Non-pigmented ciliary epithelial cell (primary cell): ENCODE measurements at regions not wholly inside any gene's neighbourhood (a gene's known extent, or its start where the extent isn't known, plus 50 kb on each side); places are given as distances from the start of the nearest gene placed in this dataset.

Source experiments
- DNase-seq: peaks from one replicate; pipeline ENCODE4 v3.0.0-alpha.2; 2010; ENCODE audit warnings: low read depth

DNA sequence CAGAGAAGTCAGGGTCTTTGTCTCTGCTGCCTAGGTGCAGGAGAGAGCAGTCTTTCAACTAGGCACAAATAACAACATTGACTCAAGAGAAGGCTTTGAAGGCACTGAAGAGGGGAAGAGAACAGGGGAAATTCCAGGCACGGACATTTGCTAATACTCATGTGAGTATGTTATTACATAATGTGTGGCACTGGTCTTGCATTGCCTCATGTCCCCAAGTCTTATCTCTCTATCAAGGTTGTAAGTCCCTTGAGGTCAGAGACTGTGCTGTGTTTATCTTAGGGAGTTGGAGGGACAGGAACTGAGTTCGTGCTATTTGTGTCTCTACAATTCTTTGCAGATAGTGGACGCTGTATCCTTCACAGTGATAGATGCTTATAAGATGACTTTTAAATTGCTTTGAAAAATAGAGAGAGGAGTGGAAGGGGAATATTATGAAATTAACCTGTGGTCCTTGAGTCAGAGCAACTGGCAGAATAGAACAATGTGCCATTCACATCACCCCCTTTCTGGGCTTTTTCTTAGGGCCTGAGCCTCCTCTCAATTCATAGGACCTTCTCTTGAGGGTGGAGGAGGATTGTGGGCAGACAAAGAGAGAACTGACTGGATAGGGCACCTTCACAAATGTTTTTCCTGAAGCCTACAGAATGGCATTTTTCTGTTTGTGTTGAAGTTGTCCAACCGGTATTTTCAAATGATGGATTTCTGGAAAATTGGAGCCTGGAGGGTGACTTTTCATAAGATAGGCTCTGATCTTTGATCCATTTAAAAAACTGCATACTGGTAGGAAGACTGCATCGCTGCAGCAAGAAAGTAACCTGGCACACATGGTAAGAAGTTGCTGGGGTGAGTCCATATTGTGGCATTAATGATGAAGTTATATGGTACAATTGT lies 96.6 kb upstream of the CXCR4 start:
- DNase-seq, result no peak

DNA sequence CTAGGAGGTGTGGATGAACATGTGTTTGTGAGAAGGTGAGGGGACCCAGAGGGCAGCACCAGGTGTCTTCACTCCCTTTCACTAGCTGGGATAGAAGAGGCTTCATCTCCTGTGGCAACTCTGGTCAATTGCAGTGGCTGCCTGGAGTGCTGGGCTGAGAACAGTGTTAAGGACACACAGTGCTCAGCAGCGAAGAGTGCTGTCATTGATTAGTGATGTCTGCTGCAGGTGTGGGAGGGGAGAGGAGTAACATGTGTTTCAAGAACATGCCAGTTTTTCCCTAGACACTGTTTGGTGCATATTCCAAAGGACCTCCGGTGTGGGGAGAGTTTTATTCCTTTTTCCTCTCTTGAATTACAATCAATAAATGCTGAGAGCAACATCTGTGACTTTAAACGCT lies 95.9 kb upstream of the CXCR4 start:
- no peak for DNase-seq

DNA sequence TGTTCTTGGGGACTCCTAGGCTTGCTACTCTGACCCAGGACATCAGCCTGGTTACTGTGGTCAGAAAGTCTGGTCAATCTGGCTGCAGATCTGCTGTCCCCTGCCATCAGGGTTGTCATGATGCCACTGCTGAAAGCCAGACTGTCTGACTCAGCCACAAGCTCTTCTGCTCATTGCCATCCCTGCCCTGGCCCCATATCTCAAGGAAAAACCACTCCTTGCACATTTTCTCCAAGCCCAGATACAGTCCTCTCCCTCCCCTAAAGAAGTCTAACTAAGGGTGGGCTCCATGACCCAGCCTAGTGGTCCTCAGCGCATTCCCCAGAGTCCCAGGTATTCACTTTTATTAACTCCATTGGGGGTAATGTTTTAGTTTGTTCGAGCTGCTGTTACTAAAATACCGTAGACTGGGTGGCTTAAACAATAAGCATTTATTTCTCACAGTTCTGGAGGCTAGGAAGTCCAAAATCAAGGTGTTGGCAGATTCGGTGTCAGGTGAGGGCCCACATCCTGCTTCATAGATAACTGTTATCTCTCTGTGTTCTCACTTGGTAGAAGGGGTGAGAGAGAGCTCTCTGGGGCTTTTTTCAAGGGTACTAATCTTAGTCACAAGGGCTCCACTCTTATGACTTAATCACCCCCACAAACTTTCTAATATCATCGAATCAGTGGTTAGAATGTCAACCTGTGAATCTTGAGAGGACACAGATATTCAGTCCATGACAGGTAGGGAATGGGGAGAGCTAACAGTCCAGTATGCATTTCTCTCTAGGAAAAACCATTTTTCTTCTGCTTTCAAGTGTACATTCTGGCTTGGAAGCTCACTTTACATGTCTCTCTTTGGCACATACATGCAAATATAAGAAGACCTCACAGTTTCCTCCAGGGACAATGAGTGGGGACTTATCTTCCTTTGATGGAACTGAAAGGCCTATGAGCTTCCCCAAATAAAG lies 94.8 kb upstream of the CXCR4 start:
- no peak for DNase-seq

DNA sequence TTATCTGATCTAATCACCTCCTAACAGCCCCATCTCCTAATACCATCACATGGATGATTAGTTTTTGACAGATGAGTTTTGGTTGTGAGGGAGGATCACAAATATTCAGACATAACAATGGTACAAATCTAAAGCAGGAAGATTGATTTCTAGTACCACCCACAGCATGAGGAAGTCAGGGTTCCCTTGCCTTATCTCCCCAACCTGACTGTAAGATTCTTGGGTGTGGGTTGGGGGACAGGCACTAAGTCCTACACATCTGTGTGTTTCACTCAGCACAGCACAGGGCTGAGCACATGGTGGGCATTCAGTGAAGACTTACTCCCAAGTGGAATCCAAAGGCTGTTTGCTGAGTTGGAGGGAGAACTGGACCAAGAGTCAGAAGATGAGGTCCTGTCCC lies 93.8 kb upstream of the CXCR4 start:
- no peak for DNase-seq

GRCh38 chr2:136210822-136211221 lies 92.9 kb upstream of the CXCR4 start:
- no peak for DNase-seq

- DNase-seq, result no peak
Observed at GRCh38 chr2:136210455-136210805, 92.5 kb upstream of the CXCR4 start.

GRCh38 chr2:136209561-136210454 lies 91.9 kb upstream of the CXCR4 start:
- DNase-seq, result no peak

GRCh38 chr2:136208682-136209420 lies 90.9 kb upstream of the CXCR4 start:
- DNase-seq, result no peak

- no peak for DNase-seq
Observed at GRCh38 chr2:136207665-136208064, 89.7 kb upstream of the CXCR4 start.

DNA sequence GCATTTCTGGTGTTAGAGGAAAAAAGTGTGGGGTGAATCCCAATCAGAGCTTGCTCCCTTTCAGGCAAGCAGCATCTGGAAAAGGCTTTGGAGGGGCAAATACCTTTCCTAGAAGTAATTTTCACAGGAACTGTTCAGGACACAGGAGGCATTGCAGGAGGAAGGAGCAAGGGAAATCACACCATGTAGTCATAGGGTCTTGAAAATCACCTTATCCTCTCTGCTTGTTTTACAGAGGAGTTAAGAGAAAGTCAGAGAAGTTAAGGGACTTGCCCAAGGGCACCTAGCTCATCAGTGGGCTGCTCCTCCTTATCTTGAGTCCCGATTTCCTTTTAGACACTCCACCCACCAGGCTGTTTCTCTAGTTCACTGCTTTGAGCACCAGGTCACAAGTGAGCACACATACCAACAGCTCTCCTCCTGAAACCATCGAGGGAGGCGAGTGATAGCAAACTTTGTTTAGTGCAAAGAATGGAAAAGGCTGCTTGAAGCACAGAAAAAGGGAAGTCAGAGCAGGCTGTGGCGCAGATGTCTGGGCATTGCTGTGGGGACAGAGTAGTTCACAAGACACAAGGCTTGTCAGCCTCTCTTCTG lies 89.2 kb upstream of the CXCR4 start:
- DNase-seq, result no peak

DNA sequence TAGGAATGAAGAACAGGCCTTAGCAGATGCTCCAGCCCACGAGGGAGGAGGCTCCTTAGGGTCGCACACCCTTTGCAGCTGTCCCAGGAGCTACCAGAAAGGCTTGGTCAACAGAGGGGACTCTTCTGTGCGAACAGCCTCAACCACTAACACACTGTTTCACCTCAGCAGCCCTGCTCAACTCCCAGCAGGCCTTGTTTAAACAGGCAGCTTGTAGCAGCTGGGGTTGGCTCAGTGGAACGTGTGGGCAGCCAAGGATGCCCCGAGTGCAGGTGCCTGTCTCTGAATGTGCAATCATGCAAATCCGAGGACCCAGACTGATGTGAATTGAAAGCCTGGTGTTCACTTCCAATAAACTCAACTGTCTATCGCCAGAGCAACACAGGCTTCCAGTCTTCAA lies 88.7 kb upstream of the CXCR4 start:
- no peak for DNase-seq

GRCh38 chr2:136205615-136206014 lies 87.7 kb upstream of the CXCR4 start:
- DNase-seq, result no peak

GRCh38 chr2:136204971-136205370 lies 87.0 kb upstream of the CXCR4 start:
- DNase-seq, result no peak

- no peak for DNase-seq
Observed at GRCh38 chr2:136195226-136195625, 77.3 kb upstream of the CXCR4 start.

DNA sequence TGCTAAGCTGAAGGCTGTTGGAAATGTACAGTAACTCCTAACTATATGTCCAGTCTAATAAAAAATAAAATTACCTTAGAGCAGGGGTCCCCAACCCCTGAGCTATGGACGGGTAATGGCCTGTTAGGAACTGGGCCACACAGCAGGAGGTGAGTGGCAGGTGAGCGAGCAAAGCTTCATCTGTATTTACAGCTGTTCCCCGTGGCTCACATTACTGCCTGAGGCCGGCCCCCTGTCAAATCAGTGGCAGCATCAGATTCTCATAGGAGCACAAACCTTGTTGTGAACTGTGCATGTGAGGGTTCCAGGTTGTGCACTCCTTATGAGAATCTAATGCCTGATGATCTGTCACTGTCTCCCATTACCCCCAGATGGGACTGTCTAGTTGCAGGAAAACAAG lies 73.1 kb upstream of the CXCR4 start:
- DNase-seq, result no peak

- no peak for DNase-seq
Observed at GRCh38 chr2:136189221-136189782, 71.4 kb upstream of the CXCR4 start.

GRCh38 chr2:136188086-136188485 lies 70.1 kb upstream of the CXCR4 start:
- DNase-seq, result no peak

DNA sequence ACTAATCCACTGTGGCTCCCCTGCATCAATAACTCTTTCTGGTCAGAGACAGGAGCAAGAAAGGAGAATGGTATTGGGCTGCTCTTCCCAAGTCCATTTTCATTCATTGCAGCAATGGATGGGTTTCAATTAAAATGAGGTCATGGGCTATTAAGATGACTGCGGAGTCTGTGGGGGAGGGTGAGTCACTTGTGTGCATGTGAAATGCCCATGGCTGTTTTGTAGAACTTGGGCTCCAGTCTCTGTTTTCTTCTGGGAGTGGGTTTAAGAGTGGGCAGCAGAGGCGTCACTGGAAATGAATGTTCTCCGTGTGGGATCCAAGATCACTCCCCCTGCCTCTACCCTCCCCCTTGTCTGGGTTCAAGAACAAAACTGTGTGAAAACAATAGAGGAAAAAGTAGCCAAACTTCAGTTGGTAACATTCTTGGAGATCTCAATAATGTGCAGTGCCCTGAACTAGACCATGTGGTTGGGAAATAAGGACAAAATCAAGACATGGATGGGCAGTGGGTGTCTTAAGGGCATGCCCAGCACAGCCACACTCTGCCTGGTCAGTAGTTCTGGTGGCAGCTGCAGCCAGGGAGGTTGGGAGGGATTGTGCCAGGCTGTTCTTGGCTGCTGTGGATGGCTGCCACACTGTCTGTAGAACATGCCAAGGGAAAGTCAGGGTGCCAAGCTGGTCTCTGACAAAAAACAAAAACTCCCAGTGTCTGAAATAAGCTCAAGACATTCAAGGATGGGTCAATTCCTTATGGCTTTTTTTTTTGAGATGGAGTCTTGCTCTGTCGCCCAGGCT lies 68.2 kb upstream of the CXCR4 start:
- no peak for DNase-seq

DNA sequence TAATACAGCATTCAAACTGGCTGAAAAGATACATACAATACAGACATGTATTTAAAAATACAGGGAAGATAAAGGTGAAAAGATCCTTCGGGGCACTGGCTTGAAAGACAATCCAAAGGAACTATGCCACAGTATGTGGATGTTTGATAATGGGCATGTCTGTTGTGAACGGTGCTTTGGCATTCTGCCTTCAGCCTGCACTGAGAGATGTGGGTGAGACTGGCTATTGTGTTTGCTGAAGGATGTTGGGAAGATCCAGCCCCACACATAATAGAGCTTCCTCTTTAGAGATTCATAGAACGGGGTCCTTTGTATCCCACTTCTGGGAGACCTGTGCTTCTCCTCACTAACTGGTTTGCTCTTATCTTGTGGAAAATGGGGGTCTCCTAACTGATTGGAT lies 65.1 kb upstream of the CXCR4 start:
- DNase-seq, result no peak

GRCh38 chr2:136182315-136182714 lies 64.4 kb upstream of the CXCR4 start:
- no peak for DNase-seq
